GM21723 (cell line): ENCODE measurements at regions not wholly inside any gene's neighbourhood (a gene's known extent, or its start where the extent isn't known, plus 50 kb on each side); places are given as distances from the start of the nearest gene placed in this dataset.
"Not testable (repeated sequence)": the region's sequence is repeated elsewhere in the genome, so short reads cannot be mapped to it uniquely, and the experiment has no call there.

Source experiments
- ATAC-seq: cut with Tn5 transposase; IDR thresholded peaks from one replicate; pipeline ENCODE4 v1.9.1; 2021; ENCODE audit warnings: mild to moderate bottlenecking, moderate library complexity; ENCODE audit not compliant: unreplicated experiment

DNA sequence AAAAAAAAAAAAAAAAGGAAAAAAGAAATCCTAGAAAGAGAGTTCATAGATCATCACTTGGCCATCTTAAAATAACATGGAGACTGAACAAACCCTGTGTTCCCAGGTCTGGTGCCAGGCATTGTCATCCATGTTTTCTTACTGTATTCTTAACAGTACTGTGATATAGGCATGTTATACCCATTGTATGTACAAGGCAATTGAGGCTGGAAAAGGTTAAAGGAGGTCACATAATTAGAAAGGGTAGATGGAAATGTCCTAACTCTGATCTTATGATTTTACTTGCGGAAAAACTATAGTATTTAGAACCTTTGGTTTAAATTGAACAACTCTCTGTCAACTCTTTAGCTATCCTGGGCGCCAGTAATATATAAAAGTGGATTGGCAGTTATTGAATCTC is 478.2 kb upstream of the RGS6 start:
- ATAC-seq = no peak

DNA sequence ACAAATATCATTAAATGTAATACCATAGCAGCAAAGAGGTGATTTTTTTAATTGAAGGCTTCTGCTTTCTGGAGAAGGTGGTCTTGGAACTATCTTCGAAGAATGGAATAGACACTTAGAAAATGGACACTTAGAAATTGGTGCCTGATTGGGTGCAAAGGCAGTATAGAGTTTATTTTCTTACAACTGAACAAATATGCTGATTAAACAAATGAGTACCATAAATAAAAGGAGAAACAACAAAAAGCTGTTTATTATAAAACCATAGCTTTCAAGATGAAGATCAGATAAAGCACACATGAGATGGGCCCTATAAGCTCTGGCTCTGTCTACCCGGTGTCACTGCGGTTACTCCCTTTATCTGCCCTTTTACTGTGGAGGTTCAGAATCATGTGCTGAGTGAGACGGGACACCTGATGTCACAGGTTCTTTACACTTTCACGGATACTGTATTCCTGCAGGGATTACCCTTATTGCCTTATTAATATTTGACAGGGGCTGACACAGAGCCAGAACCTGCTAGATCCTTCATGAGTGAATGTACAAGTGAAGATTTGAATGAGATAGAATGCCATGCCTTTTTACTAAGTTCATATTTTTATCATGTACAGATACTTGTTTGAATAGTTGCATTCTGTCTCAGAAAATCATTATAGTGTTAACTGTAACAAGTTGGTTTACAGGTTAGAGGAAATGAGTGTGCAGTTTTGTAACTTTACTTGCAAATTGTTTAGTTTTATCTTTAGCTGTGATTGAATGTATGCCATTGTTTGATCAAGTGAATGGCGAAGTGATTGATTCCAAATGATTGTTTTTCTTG is 477.5 kb upstream of the RGS6 start:
- no peak for ATAC-seq

DNA sequence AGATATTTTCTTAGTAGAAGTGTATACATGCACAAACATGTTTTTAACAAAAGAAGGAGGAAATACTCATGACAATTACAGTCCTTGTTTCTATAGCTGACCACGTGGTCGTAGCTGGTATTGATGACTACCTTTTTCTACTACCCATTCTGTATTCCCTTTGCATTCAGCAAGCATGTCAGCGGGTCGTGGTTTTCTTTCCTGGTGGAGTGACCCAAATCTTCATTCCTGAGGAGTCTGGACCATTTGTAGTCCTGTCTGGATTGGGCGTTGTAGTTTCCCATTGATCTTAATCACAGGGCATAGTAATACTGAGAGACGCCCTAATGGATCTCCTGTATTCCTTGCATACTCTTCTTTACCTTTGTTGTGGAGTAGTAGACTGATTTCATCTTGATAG is 472.1 kb upstream of the RGS6 start:
- no peak for ATAC-seq

DNA sequence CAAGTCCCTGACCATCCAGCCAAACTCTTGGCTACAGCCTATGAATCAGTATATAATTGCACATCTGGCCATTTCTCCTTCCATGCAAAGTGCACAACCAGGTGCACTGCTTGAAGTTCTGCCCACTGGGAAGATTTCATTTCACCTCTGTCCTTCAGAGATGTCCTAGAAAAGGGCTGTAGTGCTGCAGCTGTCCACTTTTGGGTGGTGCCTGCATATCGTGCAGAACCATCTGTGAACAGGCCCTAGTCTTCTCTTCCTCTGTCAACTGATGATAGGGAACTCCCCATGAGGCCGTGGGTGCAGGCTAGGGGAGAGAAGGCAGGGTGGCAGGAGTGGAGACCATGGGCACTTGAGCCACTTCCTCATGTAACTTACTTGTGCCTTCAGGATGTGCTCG is 470.6 kb upstream of the RGS6 start:
- ATAC-seq = not testable (repeated sequence)

DNA sequence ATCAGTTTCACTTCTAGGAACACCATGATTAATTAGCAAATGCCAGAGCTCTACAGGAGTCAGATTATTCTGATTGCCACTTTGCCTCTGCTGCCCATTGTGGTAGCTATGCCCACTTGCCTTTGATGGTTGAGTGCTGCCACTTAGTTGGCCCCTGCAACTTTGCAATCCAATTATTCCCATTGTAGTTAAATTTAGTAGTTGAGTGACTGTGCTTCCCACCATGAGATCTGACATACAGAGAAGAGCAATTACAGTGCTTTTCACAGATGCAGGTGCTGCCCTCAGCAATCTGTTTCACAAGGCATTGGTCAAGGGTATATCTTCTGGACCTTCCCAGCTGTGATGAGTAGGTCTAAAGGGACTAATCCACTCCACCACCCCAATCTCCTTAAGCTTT is 468.4 kb upstream of the RGS6 start:
- ATAC-seq = no peak

GRCh38 chr14:71464840-71465239 is 467.4 kb upstream of the RGS6 start:
- ATAC-seq = no peak

- no peak for ATAC-seq
These were observed 466.9 kb upstream of the RGS6 start for GRCh38 chr14:71465316-71465715.

- no peak for ATAC-seq
These were observed 466.0 kb upstream of the RGS6 start for GRCh38 chr14:71466251-71466650.

DNA sequence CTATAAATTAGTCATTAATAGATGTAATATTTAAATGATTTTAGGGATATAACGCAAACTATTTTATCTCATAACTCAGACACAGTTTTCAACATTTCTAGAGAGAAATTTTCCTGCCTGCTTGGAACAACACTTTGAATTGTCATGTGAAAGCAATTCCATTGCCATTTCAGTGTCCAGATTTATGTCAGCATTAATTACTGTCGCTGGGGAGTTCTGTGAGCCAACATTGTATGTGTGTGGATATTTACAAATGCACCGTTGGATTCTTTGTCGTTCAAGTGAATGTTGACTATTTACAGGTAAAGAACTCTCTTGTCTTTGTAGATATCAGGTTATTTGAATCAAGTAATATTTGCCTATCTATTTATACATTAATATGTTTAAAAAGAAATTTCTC is 465.3 kb upstream of the RGS6 start:
- no peak for ATAC-seq

DNA sequence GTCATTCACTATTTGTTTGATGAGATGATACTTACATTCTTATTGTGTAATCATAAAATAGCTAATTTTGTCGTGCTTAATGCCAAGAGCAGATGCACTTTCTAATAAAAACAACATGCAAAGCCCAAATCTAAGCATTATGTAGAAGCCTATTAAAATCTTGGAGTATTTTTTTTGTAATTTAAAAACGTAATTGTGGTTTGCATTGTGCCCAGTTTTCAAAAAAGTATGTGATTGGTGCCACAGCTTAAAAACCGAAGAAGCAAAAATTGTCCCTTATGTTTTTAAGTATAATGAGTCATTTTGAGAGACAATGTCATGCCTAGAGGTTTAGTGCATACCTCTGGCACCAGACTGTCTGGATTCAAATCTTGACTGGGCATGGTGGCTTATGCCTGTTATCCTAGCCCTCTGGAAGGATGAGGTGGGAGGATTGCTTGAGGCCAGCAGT is 464.8 kb upstream of the RGS6 start:
- no peak for ATAC-seq

GRCh38 chr14:71468701-71469100 is 463.5 kb upstream of the RGS6 start:
- no peak for ATAC-seq

DNA sequence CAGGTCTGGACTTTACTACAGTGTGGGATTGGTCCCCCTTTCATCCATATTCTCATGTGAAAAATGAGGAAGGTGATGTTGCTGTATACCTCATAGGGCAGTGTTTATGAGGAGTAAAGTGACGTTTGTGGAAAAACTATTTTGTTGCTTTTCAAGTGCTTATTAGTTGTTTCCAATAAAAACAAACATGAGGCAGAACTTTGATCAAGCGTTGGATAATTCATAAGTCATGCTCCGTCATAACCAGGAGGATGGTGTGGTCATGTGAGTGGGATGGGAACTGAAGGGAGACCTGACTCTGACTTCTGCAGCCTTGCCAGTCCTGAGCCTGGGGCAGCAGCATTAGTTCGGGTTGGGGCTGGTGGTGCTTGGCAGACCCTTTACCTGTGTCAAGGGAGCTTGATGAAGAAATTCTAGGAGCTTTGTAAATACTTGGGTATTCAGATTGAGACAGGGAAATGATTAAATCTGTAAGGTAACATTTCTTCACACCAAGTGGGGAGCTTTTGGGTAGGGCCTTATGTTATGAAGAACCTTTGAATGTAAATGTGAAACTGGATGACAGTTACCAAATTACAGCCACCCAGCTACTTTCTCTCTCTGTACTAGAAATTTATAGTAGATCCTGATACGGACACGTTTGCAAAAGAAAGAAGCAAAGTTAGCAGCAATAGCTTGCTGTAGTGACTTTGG is 462.4 kb upstream of the RGS6 start:
- ATAC-seq = no peak

DNA sequence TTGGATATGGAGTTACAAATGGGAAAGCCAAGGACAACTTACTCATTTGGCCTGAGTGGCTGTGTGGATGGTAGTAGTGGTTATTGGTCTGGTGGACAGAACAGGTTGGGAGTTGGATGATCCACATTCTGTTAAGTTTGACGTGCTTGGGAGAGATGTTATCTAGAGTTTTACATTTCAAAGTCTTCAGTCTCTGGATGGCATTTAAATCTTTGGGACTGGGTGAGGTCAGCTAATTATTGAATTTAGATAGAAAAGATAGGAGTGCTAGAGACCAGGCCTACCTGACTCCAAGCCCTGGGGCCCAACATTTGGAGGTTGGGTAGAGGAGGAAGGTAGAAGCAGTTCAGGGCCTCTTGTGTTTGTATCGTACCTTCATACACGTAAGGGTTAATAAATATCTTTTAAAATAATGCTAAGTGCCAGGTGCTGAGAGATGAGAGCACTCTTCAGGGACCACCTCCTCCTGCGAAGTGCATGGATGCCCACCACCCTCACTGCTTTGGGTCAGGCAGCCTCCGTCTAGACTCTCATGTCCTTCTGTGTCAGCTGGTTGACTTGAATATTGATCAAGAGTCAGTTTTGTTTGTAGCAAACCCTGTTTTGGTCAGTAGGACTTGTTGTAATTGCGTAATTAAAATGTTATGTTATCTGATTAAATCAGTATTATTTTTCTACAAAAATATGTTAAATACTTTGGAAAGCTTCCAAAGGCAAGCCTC is 460.4 kb upstream of the RGS6 start:
- no peak for ATAC-seq

DNA sequence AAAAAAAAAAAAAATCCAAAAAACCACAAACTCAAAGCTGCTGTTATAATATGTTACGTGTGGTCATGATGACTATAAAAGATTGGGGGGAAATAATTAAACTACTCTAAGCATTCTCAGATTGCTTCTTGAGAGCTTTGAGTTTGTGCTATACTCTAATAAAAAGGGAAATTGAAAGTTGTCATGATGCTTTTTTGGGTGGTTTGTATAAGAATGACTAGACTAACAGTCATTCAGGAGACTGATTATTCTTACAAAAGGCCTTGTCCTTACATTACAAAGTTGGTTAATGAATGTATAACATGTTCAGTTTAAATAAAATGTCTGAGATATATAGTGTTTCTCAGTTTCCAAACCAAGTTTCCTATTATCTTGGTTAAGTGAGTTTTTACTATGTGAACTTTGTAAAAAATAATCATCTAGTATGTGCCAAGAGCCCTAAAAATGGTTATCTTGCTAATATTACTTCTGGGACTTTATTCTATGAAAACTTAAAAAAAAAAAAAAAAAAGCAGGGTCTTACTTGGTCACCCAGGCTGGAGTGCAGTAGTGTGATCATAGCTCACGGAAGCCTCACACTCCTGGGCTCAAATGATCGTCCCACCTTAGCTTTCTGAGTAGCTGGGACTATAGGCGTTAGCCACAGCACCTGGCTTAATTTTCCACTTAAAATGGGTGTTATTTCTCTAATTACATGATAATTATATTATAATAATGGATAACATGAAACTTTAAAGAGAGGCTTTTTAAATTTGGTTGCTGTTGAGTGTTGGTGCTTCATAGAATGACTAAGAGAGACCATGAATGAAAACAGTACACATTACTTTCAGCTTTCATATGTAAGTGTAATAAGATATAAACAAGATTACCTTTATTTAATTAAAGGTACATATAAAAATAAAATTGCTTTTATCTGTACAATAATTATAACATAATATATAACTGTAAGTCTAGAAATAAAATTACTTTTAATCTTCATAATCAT is 459.6 kb upstream of the RGS6 start:
- no peak for ATAC-seq

DNA sequence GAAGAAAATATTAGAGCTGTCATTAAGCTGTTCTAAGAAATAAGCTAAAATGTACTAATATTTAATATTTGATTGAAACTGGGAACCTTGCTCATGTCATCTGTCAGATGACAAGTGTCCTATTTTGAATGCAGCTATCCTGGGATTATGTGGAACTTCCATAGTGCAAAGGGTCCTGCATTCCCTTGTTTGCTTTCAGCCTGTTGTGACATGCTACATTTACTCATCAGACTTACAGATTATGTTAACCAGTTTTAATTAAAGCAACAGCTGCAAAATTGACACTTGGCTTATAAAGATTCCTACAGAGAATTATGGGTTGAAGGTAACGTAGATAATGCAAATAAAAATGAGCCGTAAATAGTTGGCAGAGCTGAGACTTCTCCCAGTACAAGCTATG is 458.4 kb upstream of the RGS6 start:
- ATAC-seq = no peak

GRCh38 chr14:71474301-71475265 is 457.6 kb upstream of the RGS6 start:
- ATAC-seq = no peak

DNA sequence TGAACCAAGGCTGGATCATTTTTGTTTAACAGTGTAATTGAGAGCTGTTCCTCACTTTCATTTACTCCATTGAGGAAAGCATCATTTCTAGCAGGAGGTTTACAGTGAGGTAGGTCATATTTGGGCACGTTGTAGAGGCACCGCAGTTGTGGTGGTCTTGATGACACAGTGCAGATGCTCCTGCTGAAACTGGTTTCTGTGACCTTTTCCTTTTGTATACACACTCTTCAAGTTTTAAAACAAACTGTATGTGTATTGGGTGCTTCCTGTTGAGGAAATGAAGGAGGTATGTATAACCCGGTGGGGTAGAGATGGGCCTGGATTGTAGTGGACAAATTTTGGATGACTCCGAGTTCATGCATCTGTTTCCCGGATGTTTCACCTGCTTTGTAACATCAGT is 456.3 kb upstream of the RGS6 start:
- no peak for ATAC-seq

DNA sequence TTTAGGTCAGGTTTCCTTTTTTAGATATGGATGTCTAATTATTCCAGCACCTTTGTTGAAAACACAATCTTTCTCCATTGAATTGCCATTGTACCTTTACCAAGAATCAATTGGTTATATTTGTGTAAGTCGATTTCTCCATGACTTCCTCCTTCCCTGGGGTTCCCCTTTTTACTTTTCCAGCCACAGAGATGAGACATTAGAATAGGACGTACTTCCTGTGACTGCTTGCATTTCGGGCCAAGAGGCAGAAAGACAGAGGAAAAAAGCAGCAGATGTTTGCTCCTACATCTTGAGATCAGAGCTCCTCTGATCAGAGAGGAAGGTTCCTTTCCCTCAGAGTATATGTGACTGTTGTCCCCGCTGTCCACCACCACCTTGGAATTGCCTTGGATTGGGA is 453.7 kb upstream of the RGS6 start:
- no peak for ATAC-seq

GRCh38 chr14:71481021-71481654 is 451.1 kb upstream of the RGS6 start:
- no peak for ATAC-seq
